WTC11 (cell line): ENCODE measurements at regions not wholly inside any gene's neighbourhood (a gene's known extent, or its start where the extent isn't known, plus 50 kb on each side); places are given as distances from the start of the nearest gene placed in this dataset.

Experiments
- ATAC-seq: fragments of 200-7000 bp; cut with Tn5 transposase; 2 replicates; pipeline ENCODE4 v1.10.0; 2021; ENCODE audit warnings: mild to moderate bottlenecking, moderate library complexity
- CTCF ChIA-PET: fragments of 300-600 bp; sonication (Branson Sonifier 250); formaldehyde crosslinking; loops from one replicate; lab custom pipeline; 2021; ENCODE audit warnings: antibody characterized with exemption; lab: Charles Lee
- POLR2A ChIA-PET: fragments of 350-600 bp; sonication (Branson Sonifier 250); formaldehyde crosslinking; loops from one replicate; lab custom pipeline; 2021; ENCODE audit warnings: antibody characterized with exemption; lab: Charles Lee
- DNase-seq: peaks from one replicate; pipeline ENCODE4 v3.0.0; 2021; ENCODE audit warnings: low spot score
- H3K27ac Mint-ChIP-seq: 2 replicates; pipeline ENCODE4 v1.8.0; 2021; ENCODE audit warnings: mixed read lengths
- H3K27me3 Mint-ChIP-seq: 2 replicates; pipeline ENCODE4 v1.8.0; 2021; ENCODE audit warnings: low read depth, mild to moderate bottlenecking, moderate library complexity, mixed read lengths
- H3K36me3 Mint-ChIP-seq: 2 replicates; pipeline ENCODE4 v1.8.0; 2021; ENCODE audit warnings: mixed read lengths
- H3K4me1 Mint-ChIP-seq: 2 replicates; pipeline ENCODE4 v1.8.0; 2022; ENCODE audit warnings: mixed read lengths
- H3K4me3 Mint-ChIP-seq: 2 replicates; pipeline ENCODE4 v1.8.0; 2021; ENCODE audit warnings: mild to moderate bottlenecking, moderate library complexity, mixed read lengths
- H3K9me3 Mint-ChIP-seq: 2 replicates; pipeline ENCODE4 v1.8.0; 2021; ENCODE audit warnings: mixed read lengths
- ARID4B ChIP-seq: sonication (generic); formaldehyde crosslinking; IDR thresholded peaks from 2 replicates; pipeline ENCODE4 v1.8.0; 2023; ENCODE audit warnings: missing genetic modification reagents, mild to moderate bottlenecking, borderline replicate concordance
- ATF2 ChIP-seq: sonication (generic); formaldehyde crosslinking; IDR thresholded peaks from 2 replicates; pipeline ENCODE4 v1.8.1; 2022; ENCODE audit warnings: low read depth, missing genetic modification reagents, borderline replicate concordance
- ATF6 ChIP-seq: sonication (generic); formaldehyde crosslinking; IDR thresholded peaks from 2 replicates; pipeline ENCODE4 v1.8.1; 2023; ENCODE audit warnings: mild to moderate bottlenecking, missing genetic modification reagents
- EMX1 ChIP-seq: fragments of 250-450 bp; sonication (Bioruptor Pico); IDR thresholded peaks from 2 replicates; pipeline ENCODE4 v1.8.0; 2021; ENCODE audit warnings: mild to moderate bottlenecking
- IRF1 ChIP-seq: sonication (generic); formaldehyde crosslinking; IDR thresholded peaks from 2 replicates; pipeline ENCODE4 v1.8.0; 2023; ENCODE audit warnings: missing genetic modification reagents
- IRF2 ChIP-seq: sonication (generic); formaldehyde crosslinking; IDR thresholded peaks from 2 replicates; pipeline ENCODE4 v1.8.0; 2022; ENCODE audit warnings: low read depth, missing genetic modification reagents, borderline replicate concordance
- MLX ChIP-seq: sonication (generic); formaldehyde crosslinking; IDR thresholded peaks from 2 replicates; pipeline ENCODE4 v1.8.1; 2023; ENCODE audit warnings: mild to moderate bottlenecking, missing genetic modification reagents, moderate library complexity
- MXD4 ChIP-seq: fragments of 250-450 bp; sonication (Bioruptor Pico); IDR thresholded peaks from 2 replicates; pipeline ENCODE4 v1.8.0; 2021; ENCODE audit warnings: mild to moderate bottlenecking, moderate library complexity, borderline replicate concordance
- MYBL2 ChIP-seq: sonication (generic); formaldehyde crosslinking; IDR thresholded peaks from 2 replicates; pipeline ENCODE4 v1.8.1; 2023; ENCODE audit warnings: mild to moderate bottlenecking, moderate library complexity, missing genetic modification reagents
- RORB ChIP-seq: fragments of 250-450 bp; sonication (Bioruptor Pico); IDR thresholded peaks from 2 replicates; pipeline ENCODE4 v1.9.0; 2021; ENCODE audit warnings: mild to moderate bottlenecking
- SMAD3 ChIP-seq: sonication (generic); formaldehyde crosslinking; IDR thresholded peaks from 2 replicates; pipeline ENCODE4 v1.8.0; 2022; ENCODE audit warnings: missing genetic modification reagents, mild to moderate bottlenecking, borderline replicate concordance
- SMAD4 ChIP-seq: sonication (generic); formaldehyde crosslinking; IDR thresholded peaks from 2 replicates; pipeline ENCODE4 v1.8.0; 2022; ENCODE audit warnings: mild to moderate bottlenecking, missing genetic modification reagents
- STAT6 ChIP-seq: sonication (generic); formaldehyde crosslinking; conservative IDR thresholded peaks from 2 replicates; pipeline ENCODE4 v1.8.1; 2023; ENCODE audit warnings: mild to moderate bottlenecking, low read depth, missing genetic modification reagents, moderate library complexity
- ZNF138 ChIP-seq: sonication (generic); formaldehyde crosslinking; conservative IDR thresholded peaks from 2 replicates; pipeline ENCODE4 v1.8.1; 2022; ENCODE audit warnings: mild to moderate bottlenecking, moderate library complexity, missing genetic modification reagents
- ZNF512 ChIP-seq: sonication (generic); formaldehyde crosslinking; IDR thresholded peaks from 2 replicates; pipeline ENCODE4 v1.8.1; 2022; ENCODE audit warnings: missing genetic modification reagents, borderline replicate concordance
- ZNF671 ChIP-seq: fragments of 250-450 bp; sonication (Bioruptor Pico); IDR thresholded peaks from 2 replicates; pipeline ENCODE4 v1.8.0; 2021; ENCODE audit warnings: mild to moderate bottlenecking

GRCh38 chr14:42782754-42783153 is 1176.1 kb downstream of the LRFN5 start (continued):
- TF ChIP-seq ATF2 (CRISPR knock-in tag) (no peak), ZNF138 (CRISPR knock-in tag) (no peak), SMAD3 (no peak), ZNF512 (CRISPR knock-in tag) (no peak), SMAD4 (CRISPR knock-in tag) (no peak), ZNF671 (CRISPR knock-in tag) (no peak), STAT6 (CRISPR knock-in tag) (no peak)

- ATAC-seq: no peak
- Mint-ChIP-seq H3K4me3 (no peak overlapping the region), H3K4me1 (no peaks in the 10 kb centered on the region), H3K27ac (no peak overlapping the region), H3K27me3 (no peaks in the 10 kb centered on the region), H3K36me3 (no peaks in the 10 kb centered on the region; the same call in 1 of the 2 replicates), H3K9me3 (peaks cover 12% of the 10 kb centered on the region)
- ChIA-PET POLR2A (no interaction called here), CTCF (no interaction called here)
- DNase-seq: no peak
- TF ChIP-seq MLX (CRISPR knock-in tag): no peak
- no peak for TF ChIP-seq MYBL2 (CRISPR knock-in tag)
- no peak for TF ChIP-seq RORB (CRISPR knock-in tag)
- no peak for TF ChIP-seq MXD4
- TF ChIP-seq ATF6 (CRISPR knock-in tag): no peak
- no peak for TF ChIP-seq IRF1 (CRISPR knock-in tag)
Observed at GRCh38 chr14:42778984-42779383, 1172.3 kb downstream of the LRFN5 start.

GRCh38 chr14:42750771-42751170 is 1144.1 kb downstream of the LRFN5 start:
- Mint-ChIP-seq H3K4me3 (no peak overlapping the region), H3K9me3 (no peaks in the 10 kb centered on the region), H3K27ac (no peak overlapping the region), H3K4me1 (no peaks in the 10 kb centered on the region), H3K27me3 (no peaks in the 10 kb centered on the region), H3K36me3 (no peaks in the 10 kb centered on the region)
- no peak for DNase-seq
- ChIA-PET CTCF (no interaction called here), POLR2A (no interaction called here)
- no peak for ATAC-seq
- TF ChIP-seq EMX1 (no peak), ATF6 (CRISPR knock-in tag) (no peak), IRF2 (CRISPR knock-in tag) (no peak), ARID4B (CRISPR knock-in tag) (no peak)
